ENCODE measurements at regions not wholly inside any gene's neighbourhood (a gene's known extent, or its start where the extent isn't known, plus 50 kb on each side); places are given as distances from the start of the nearest gene placed in this dataset.

- ATAC-seq (ENCODE audit: low read depth) (no peak), DNase-seq (no peak)
- H3K36me3 ChIP-seq (ENCODE audit: control insufficient read depth, insufficient read depth, low read length), result no peaks in the 10 kb centered on the region
- no peak overlapping the region for H3K27ac ChIP-seq (ENCODE audit: insufficient read depth, low read length)
- H3K18ac ChIP-seq (ENCODE audit: low read depth, low read length), result no peak overlapping the region
- H2BK120ac ChIP-seq (ENCODE audit: low read depth, low read length), result no peak overlapping the region
- H3K4ac ChIP-seq (ENCODE audit: low read depth, low read length), result no peak overlapping the region
- no peaks in the 10 kb centered on the region for H3K9me1 ChIP-seq (ENCODE audit: insufficient read depth, low read length)
- no peak overlapping the region for H2BK20ac ChIP-seq (ENCODE audit: low read depth, low read length)
- no peaks in the 10 kb centered on the region for H3K9me3 ChIP-seq (ENCODE audit: control insufficient read depth, insufficient read depth, low read length)
- no peaks in the 10 kb centered on the region for H3K27me3 ChIP-seq (ENCODE audit: control insufficient read depth, insufficient read depth, low read length)
- BruUV-seq (replicated peaks), result no TSS peak
- no peak overlapping the region for H3K23ac ChIP-seq (ENCODE audit: low read depth, low read length)
- TF ChIP-seq NFE2L2 (IDR thresholded peaks at IDR 0.05; ENCODE audit: low read depth, low read length) (no peak), POLR2A (IDR thresholded peaks at IDR 0.05; ENCODE audit: low read depth, low read length) (no peak), RCOR1 (IDR thresholded peaks at IDR 0.05; ENCODE audit: insufficient replicate concordance, low read length) (no peak), BHLHE40 (IDR thresholded peaks at IDR 0.05; ENCODE audit: low read depth, low read length) (no peak), MAZ (IDR thresholded peaks at IDR 0.05; ENCODE audit: borderline replicate concordance, low read depth, low read length) (no peak)
- H4K8ac ChIP-seq (ENCODE audit: low read depth in 2 of 2, low read length in 2 of 2), result no peak overlapping the region
- H4K91ac ChIP-seq (ENCODE audit: insufficient read depth, low read depth, low read length), result no peak overlapping the region
- no peak overlapping the region for H2AFZ ChIP-seq (replicated peaks; ENCODE audit: low read length, poor library complexity)
- H3K14ac ChIP-seq (replicated peaks; ENCODE audit: low read depth, low read length), result no peak overlapping the region
- H2AK9ac ChIP-seq (replicated peaks; ENCODE audit: low read depth, low read length, poor library complexity), result no peak overlapping the region
- H3K79me1 ChIP-seq (ENCODE audit: low read depth in 1 of 2, low read length in 2 of 2), result no peaks in the 10 kb centered on the region
- no peak overlapping the region for H3K4me3 ChIP-seq (ENCODE audit: insufficient read depth, low read depth, low read length)
- no peaks in the 10 kb centered on the region for H4K20me1 ChIP-seq (ENCODE audit: insufficient read depth, low read length)
- H2BK5ac ChIP-seq (ENCODE audit: low read depth, low read length, poor library complexity, severe bottlenecking), result no peak overlapping the region
- no peak overlapping the region for H4K5ac ChIP-seq (ENCODE audit: low read depth, low read length)
- no peaks in the 10 kb centered on the region for H3K4me1 ChIP-seq (ENCODE audit: control insufficient read depth, insufficient read depth, low read length)
- no peak overlapping the region for H3K4me2 ChIP-seq (ENCODE audit: low read depth, low read length)
- POLR2A ChIA-PET (ENCODE audit: unreplicated experiment), result no interaction called here
- CTCF ChIA-PET, result no interaction called here
- no peak overlapping the region for H2AK5ac ChIP-seq (ENCODE audit: low read depth, low read length)
- H3K9ac ChIP-seq (ENCODE audit: low read depth, low read length), result no peak overlapping the region
- intact Hi-C loops (cut with micrococcal nuclease), result no loop called here
- in situ Hi-C loops (cut with MboI; ENCODE audit: low sequenced_read_pairs), result no loop called here
- no peak overlapping the region for H2BK15ac ChIP-seq (ENCODE audit: low read depth, low read length)
- 65% methylated on average over 7 of the region's 23 CpGs; no CpG with 5 or more reads in 1 of the 2 experiments for WGBS, 2 experiments (ENCODE audit: extremely low coverage in 2 of 2, insufficient read length in 1 of 2)
- H3K56ac ChIP-seq (ENCODE audit: extremely low read depth, insufficient read depth, low read length), result no peak overlapping the region
- dilution Hi-C loops (cut with HindIII; ENCODE audit: low sequenced_read_pairs, unreplicated experiment), result no loop called here
Measured at GRCh38 chr4:112830753-112831386, 193.9 kb downstream of the LARP7 start.

Measured in IMR-90 (cell line).